ENCODE measurements at regions not wholly inside any gene's neighbourhood (a gene's known extent, or its start where the extent isn't known, plus 50 kb on each side); places are given as distances from the start of the nearest gene placed in this dataset.
A peak's percentile ranks its signal among the peaks of the same experiment; 100 is the strongest.

GRCh38 chr1:218584418-218585155, 239.5 kb downstream of the TGFB2 start:
- H3K27ac ChIP-seq (ENCODE audit: low read length) = peak overlapping the region; percentile 92
- no peaks in the 10 kb centered on the region for H3K27me3 ChIP-seq (ENCODE audit: low read length)
- intact Hi-C loops (cut with micrococcal nuclease) = loop anchor here (2.0 kb wide), 3 partner anchors 76 to 122 kb away; no protein-coding TSS in a partner anchor
- H3K4me3 ChIP-seq (ENCODE audit: low read length) = no peak overlapping the region; the same call in 1 of the 2 replicates
- DNase-seq (peak; percentile 97), ATAC-seq (peak; percentile 64)
- peaks cover 34% of the 10 kb centered on the region for H3K4me1 ChIP-seq (ENCODE audit: insufficient read depth, low read length)
- H3K9me2 ChIP-seq (replicated peaks; ENCODE audit: low read length) = no peaks in the 10 kb centered on the region
- no peak overlapping the region for H2AFZ ChIP-seq (ENCODE audit: low read length)
- no peaks in the 10 kb centered on the region for H4K20me1 ChIP-seq (ENCODE audit: low read length)
- CTCF ChIA-PET = no interaction called here
- no TSS peak for BruUV-seq (replicated peaks)
- no peaks in the 10 kb centered on the region for H3K79me2 ChIP-seq (ENCODE audit: low read length)
- peak overlapping the region; percentile 58 for H3K4me2 ChIP-seq (ENCODE audit: low read length)
- peaks cover 9% of the 10 kb centered on the region for H3K36me3 ChIP-seq (ENCODE audit: low read depth, low read length)
- POLR2A ChIA-PET (ENCODE audit: unreplicated experiment) = no interaction called here
- H3K9me3 ChIP-seq (ENCODE audit: low read length) = peaks cover 15% of the 10 kb centered on the region
- TF ChIP-seq, protein P1, sequence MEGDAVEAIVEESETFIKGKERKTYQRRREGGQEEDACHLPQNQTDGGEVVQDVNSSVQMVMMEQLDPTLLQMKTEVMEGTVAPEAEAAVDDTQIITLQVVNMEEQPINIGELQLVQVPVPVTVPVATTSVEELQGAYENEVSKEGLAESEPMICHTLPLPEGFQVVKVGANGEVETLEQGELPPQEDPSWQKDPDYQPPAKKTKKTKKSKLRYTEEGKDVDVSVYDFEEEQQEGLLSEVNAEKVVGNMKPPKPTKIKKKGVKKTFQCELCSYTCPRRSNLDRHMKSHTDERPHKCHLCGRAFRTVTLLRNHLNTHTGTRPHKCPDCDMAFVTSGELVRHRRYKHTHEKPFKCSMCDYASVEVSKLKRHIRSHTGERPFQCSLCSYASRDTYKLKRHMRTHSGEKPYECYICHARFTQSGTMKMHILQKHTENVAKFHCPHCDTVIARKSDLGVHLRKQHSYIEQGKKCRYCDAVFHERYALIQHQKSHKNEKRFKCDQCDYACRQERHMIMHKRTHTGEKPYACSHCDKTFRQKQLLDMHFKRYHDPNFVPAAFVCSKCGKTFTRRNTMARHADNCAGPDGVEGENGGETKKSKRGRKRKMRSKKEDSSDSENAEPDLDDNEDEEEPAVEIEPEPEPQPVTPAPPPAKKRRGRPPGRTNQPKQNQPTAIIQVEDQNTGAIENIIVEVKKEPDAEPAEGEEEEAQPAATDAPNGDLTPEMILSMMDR (conservative IDR thresholded peaks at IDR 0.05; ENCODE audit: low read depth, low read length) = no peak
- no peak for TF ChIP-seq EZH2 (IDR thresholded peaks at IDR 0.05; ENCODE audit: low read length, unreplicated experiment)
- TF ChIP-seq EZH2phosphoT487 (IDR thresholded peaks at IDR 0.05; ENCODE audit: borderline replicate concordance, low read length) = no peak
- H3F3A ChIP-seq (ENCODE audit: low read length, unreplicated experiment) = peaks cover 21% of the 10 kb centered on the region
- peak overlapping the region; percentile 69 for H3K9ac ChIP-seq (ENCODE audit: low read length)

DNA sequence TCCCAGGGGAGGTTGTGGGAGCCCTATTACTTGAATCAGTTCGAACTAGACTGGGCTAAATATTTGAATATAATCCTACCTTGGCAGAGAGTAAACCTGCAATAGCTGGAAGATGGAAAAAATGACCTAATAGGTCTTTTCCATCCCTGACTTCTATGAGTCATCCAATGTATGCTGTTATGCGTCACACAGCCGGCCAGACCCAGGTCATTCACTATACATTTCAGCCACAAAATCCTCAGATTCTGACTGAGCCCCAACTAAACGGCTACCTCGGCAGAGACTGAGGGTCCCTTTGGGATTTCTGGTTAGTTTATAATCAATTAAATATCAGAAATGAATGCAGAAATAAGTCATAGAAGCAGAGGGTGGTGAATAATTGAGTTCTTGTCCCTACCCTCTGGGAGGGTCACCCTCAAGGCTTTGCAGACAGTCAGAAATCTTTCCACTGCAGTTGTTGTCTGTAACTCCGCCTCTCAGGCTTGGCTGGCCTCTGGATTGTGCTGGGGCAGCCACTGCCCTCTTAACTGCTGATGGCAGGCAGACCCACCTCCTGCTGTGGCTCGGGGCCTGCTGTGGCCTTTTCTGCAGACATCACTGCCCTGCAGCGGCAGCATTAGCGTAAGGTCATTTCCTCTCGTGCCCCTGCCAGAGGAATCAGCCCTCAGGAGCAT, 240.5 kb downstream of the TGFB2 start:
- TF ChIP-seq EZH2 (IDR thresholded peaks at IDR 0.05; ENCODE audit: low read length, unreplicated experiment) = no peak
- TF ChIP-seq EZH2phosphoT487 (IDR thresholded peaks at IDR 0.05; ENCODE audit: borderline replicate concordance, low read length) = no peak
- TF ChIP-seq, protein P1 (conservative IDR thresholded peaks at IDR 0.05; ENCODE audit: low read depth, low read length) = no peak
- Histone ChIP-seq H3K4me1 (ENCODE audit: insufficient read depth, low read length) (peaks cover 34% of the 10 kb centered on the region), H2AFZ (ENCODE audit: low read length) (peak overlapping the region; percentile 60), H3K27ac (ENCODE audit: low read length) (peak overlapping the region; percentile 92), H3K27me3 (ENCODE audit: low read length) (no peaks in the 10 kb centered on the region), H3K36me3 (ENCODE audit: low read depth, low read length) (peaks cover 9% of the 10 kb centered on the region), H4K20me1 (ENCODE audit: low read length) (no peaks in the 10 kb centered on the region), H3K79me2 (ENCODE audit: low read length) (no peaks in the 10 kb centered on the region), H3K9ac (ENCODE audit: low read length) (peak overlapping the region; percentile 69), H3F3A (ENCODE audit: low read length, unreplicated experiment) (peaks cover 21% of the 10 kb centered on the region), H3K4me3 (ENCODE audit: low read length) (peak overlapping the region; percentile 28; the same call in 1 of the 2 replicates), H3K4me2 (ENCODE audit: low read length) (peak overlapping the region; percentile 74), H3K9me2 (replicated peaks; ENCODE audit: low read length) (no peaks in the 10 kb centered on the region), H3K9me3 (ENCODE audit: low read length) (peaks cover 15% of the 10 kb centered on the region)
- TSS peak; percentile 96 for BruUV-seq (replicated peaks)
- peak; percentile 87 for ATAC-seq
- ChIA-PET POLR2A (ENCODE audit: unreplicated experiment) (interaction anchor here (0.7 to 0.8 kb wide), 2 partner anchors 93 to 301 kb away, joined by 3 read pairs; no protein-coding TSS in a partner anchor), CTCF (no interaction called here)
- intact Hi-C loops (cut with micrococcal nuclease) = loop anchor here (2.0 kb wide), 3 partner anchors 75 to 121 kb away; no protein-coding TSS in a partner anchor
- peak; percentile 99 for DNase-seq
